ENCODE measurements at regions not wholly inside any gene's neighbourhood (a gene's known extent, or its start where the extent isn't known, plus 50 kb on each side); places are given as distances from the start of the nearest gene placed in this dataset.

- TF ChIP-seq CTCF (IDR thresholded peaks at IDR 0.05) (no peak), POLR2A (IDR thresholded peaks at IDR 0.05) (no peak)
Measured at GRCh38 chr15:26171266-26171665, 308.1 kb upstream of the ATP10A start.
